Endodermal cell (in vitro differentiated cells): ENCODE measurements at regions not wholly inside any gene's neighbourhood (a gene's known extent, or its start where the extent isn't known, plus 50 kb on each side); places are given as distances from the start of the nearest gene placed in this dataset.
"Not testable (repeated sequence)": the region's sequence is repeated elsewhere in the genome, so short reads cannot be mapped to it uniquely, and the experiment has no call there.

Experiments used
- DNase-seq: peaks from one replicate; pipeline ENCODE4 v3.0.0-alpha.2; 2017
- H3K27ac ChIP-seq: 2 replicates; pipeline ENCODE4 v1.5.1; 2013; ENCODE audit warnings: mild to moderate bottlenecking, low read depth, low read length, moderate library complexity
- H3K27me3 ChIP-seq: 2 replicates; pipeline ENCODE4 v1.6.1; 2013; ENCODE audit warnings: mild to moderate bottlenecking, low read length, moderate library complexity; ENCODE audit not compliant: insufficient read depth, control insufficient read depth, poor library complexity, severe bottlenecking
- H3K36me3 ChIP-seq: 2 replicates; pipeline ENCODE4 v1.7.0; 2013; ENCODE audit warnings: mild to moderate bottlenecking, low read length, moderate library complexity; ENCODE audit not compliant: control insufficient read depth, insufficient read depth
- H3K4me1 ChIP-seq: one replicate; pipeline ENCODE4 v1.7.0; 2013; ENCODE audit warnings: low read length; ENCODE audit not compliant: control insufficient read depth, insufficient read depth
- H3K4me3 ChIP-seq: 2 replicates; pipeline ENCODE4 v1.5.1; 2013; ENCODE audit warnings: mild to moderate bottlenecking, low read length, moderate library complexity
- H3K9ac ChIP-seq: 2 replicates; pipeline ENCODE4 v1.6.1; 2013; ENCODE audit warnings: mild to moderate bottlenecking, low read length, moderate library complexity; ENCODE audit not compliant: poor library complexity, severe bottlenecking; ENCODE audit errors: extremely low read depth
- H3K9me3 ChIP-seq: 2 replicates; pipeline ENCODE4 v1.6.1; 2013; ENCODE audit warnings: mild to moderate bottlenecking, low read length, moderate library complexity; ENCODE audit not compliant: control insufficient read depth
- H3K27ac Mint-ChIP-seq: 2 replicates; pipeline ENCODE4 v1.8.0; 2020; ENCODE audit warnings: mixed read lengths
- H3K27me3 Mint-ChIP-seq: 2 replicates; pipeline ENCODE4 v1.8.0; 2021; ENCODE audit warnings: mild to moderate bottlenecking, mixed read lengths; ENCODE audit not compliant: insufficient read depth
- H3K36me3 Mint-ChIP-seq: 2 replicates; pipeline ENCODE4 v1.8.0; 2020; ENCODE audit warnings: low read depth, mixed read lengths
- H3K4me1 Mint-ChIP-seq: 2 replicates; pipeline ENCODE4 v1.8.0; 2020; ENCODE audit warnings: mixed read lengths
- H3K4me3 Mint-ChIP-seq: 2 replicates; pipeline ENCODE4 v1.8.0; 2020; ENCODE audit warnings: mild to moderate bottlenecking, moderate library complexity, mixed read lengths
- H3K9me3 Mint-ChIP-seq: 2 replicates; pipeline ENCODE4 v1.8.0; 2020; ENCODE audit warnings: mild to moderate bottlenecking, mixed read lengths
- WGBS, 2 experiments: methylation state at CpG; one replicate each; pipeline versions ENCODE4 v1.1.5 to v1.1.7; 2013; ENCODE audit warnings: missing lambda C conversion rate in 2 of 2, mixed read lengths in 1 of 2; ENCODE audit not compliant: insufficient coverage in 1 of 2, insufficient read length in 1 of 2; 5-methylcytosine and 5-hydroxymethylcytosine counted together
- TF ChIP-seq, protein P1 (sequence below): fragments of 200-600 bp; sonication (generic); conservative IDR thresholded peaks from 2 replicates; pipeline ENCODE4 v1.5.0; 2021; ENCODE audit warnings: antibody characterized with exemption, mild to moderate bottlenecking

DNA sequence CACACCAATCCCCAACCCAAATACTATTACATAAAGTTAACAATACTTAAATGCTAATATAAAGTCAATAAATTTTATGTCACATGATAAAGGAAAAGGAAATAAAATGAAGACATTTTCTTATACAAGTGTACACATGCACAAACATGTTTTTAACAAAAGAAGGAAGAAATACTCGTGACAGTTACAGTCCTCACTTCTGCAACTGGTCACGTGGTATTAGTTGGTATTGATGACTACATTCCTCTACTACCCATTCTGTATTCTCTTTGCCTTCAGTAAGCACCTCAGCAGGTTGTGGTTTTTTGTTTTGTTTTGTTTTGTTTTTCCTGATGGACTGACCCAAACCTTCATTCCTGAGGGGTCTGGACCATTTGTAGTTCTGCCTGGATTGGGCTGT lies 176.9 kb upstream of the CCNH start:
- DNase-seq: no peak
- no peak overlapping the region for H3K27ac Mint-ChIP-seq
- H3K4me1 Mint-ChIP-seq: no peaks in the 10 kb centered on the region
- H3K9me3 Mint-ChIP-seq: no peaks in the 10 kb centered on the region
- Histone ChIP-seq H3K4me3 (no peak overlapping the region), H3K4me1 (no peaks in the 10 kb centered on the region), H3K36me3 (no peaks in the 10 kb centered on the region), H3K27ac (no peak overlapping the region), H3K27me3 (no peaks in the 10 kb centered on the region), H3K9ac (no peak overlapping the region), H3K9me3 (no peaks in the 10 kb centered on the region)
- TF ChIP-seq, protein P1, sequence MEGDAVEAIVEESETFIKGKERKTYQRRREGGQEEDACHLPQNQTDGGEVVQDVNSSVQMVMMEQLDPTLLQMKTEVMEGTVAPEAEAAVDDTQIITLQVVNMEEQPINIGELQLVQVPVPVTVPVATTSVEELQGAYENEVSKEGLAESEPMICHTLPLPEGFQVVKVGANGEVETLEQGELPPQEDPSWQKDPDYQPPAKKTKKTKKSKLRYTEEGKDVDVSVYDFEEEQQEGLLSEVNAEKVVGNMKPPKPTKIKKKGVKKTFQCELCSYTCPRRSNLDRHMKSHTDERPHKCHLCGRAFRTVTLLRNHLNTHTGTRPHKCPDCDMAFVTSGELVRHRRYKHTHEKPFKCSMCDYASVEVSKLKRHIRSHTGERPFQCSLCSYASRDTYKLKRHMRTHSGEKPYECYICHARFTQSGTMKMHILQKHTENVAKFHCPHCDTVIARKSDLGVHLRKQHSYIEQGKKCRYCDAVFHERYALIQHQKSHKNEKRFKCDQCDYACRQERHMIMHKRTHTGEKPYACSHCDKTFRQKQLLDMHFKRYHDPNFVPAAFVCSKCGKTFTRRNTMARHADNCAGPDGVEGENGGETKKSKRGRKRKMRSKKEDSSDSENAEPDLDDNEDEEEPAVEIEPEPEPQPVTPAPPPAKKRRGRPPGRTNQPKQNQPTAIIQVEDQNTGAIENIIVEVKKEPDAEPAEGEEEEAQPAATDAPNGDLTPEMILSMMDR: no peak
- H3K4me3 Mint-ChIP-seq: no peak overlapping the region
- H3K36me3 Mint-ChIP-seq: no peaks in the 10 kb centered on the region
- H3K27me3 Mint-ChIP-seq: no peaks in the 10 kb centered on the region
- no CpG with 5 or more reads among the region's 2 CpGs for WGBS, 2 experiments

DNA sequence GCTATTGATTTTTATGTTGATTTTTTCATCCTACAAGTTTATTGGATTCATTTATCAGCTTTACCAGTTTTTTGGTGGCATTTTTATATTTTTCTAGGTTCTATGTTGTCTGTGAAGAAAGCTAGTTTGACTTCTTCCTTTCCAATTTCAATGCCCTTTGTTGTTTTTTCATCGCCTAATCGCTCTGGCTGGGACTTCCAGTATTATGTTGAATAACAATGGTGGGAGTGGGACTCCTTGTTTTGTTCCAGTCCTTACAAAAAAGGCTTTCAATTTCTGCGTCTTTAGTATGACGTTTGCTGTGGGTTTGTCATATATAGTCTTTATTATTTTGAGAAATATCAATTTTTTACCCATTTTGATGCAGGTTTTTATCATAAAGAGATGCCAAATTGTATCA lies 175.6 kb upstream of the CCNH start:
- H3K9me3 ChIP-seq: no peaks in the 10 kb centered on the region
- Mint-ChIP-seq H3K4me3 (no peak overlapping the region), H3K27ac (no peak overlapping the region), H3K9me3 (no peaks in the 10 kb centered on the region), H3K36me3 (no peaks in the 10 kb centered on the region), H3K4me1 (no peaks in the 10 kb centered on the region), H3K27me3 (no peaks in the 10 kb centered on the region)
- TF ChIP-seq, protein P1: no peak
- WGBS, 2 experiments: 70 to 100% methylated on average over 1 to 4 of the region's 4 CpGs
- no peak overlapping the region for H3K27ac ChIP-seq
- H3K4me3 ChIP-seq: no peak overlapping the region
- H3K27me3 ChIP-seq: no peaks in the 10 kb centered on the region
- no peaks in the 10 kb centered on the region for H3K4me1 ChIP-seq
- H3K36me3 ChIP-seq: no peaks in the 10 kb centered on the region
- no peak overlapping the region for H3K9ac ChIP-seq
- DNase-seq: no peak

DNA sequence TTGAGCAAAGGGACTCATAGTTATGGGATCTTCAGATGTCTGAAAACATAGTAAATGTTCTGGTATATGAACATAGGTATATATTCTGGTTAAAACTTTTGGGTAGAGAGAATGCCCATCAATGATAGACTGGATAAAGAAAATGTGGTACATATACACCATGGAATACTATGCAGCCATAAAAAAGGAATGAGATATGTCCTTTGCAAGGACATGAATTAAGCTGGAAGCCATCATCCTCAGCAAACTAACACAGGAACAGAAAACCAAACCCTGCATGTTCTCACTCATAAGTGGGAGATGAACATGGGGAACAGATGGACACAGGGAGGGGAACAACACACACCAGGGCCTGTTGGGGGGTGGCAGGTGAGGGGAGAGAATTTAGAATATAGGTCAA lies 171.0 kb upstream of the CCNH start:
- not testable (repeated sequence) for H3K4me1 Mint-ChIP-seq, H3K27ac Mint-ChIP-seq, H3K27me3 Mint-ChIP-seq, H3K9me3 ChIP-seq, H3K4me3 Mint-ChIP-seq, H3K36me3 ChIP-seq, DNase-seq, H3K27ac ChIP-seq, H3K36me3 Mint-ChIP-seq, H3K4me3 ChIP-seq, H3K27me3 ChIP-seq, H3K9ac ChIP-seq, H3K4me1 ChIP-seq, H3K9me3 Mint-ChIP-seq

DNA sequence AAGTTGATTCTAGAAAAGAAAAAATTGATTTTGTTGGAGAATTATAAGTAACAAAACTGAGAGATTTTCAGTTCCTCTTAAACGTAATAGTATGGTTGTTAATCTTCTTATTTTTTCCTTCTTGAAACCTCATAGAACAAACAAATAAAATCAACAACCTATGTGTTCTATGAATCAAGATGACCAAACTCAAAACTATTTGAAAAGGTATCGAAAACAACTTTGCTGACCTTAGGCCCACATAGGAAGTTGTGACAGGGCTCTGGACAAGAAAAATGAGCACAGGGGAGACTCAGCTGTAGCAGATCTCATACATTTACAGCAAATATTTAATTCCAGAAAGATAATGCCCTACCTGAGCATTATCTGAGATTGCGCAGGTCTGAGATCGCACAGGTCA lies 169.4 kb upstream of the CCNH start:
- Histone ChIP-seq H3K27me3 (no peaks in the 10 kb centered on the region), H3K4me3 (no peak overlapping the region), H3K9ac (no peak overlapping the region), H3K27ac (no peak overlapping the region), H3K36me3 (no peaks in the 10 kb centered on the region), H3K4me1 (no peaks in the 10 kb centered on the region), H3K9me3 (no peaks in the 10 kb centered on the region)
- H3K27me3 Mint-ChIP-seq: no peaks in the 10 kb centered on the region
- DNase-seq: no peak
- no peak overlapping the region for H3K4me3 Mint-ChIP-seq
- H3K4me1 Mint-ChIP-seq: no peaks in the 10 kb centered on the region
- WGBS, 2 experiments: 96 to 100% methylated on average over 1 to 3 of the region's 4 CpGs
- no peaks in the 10 kb centered on the region for H3K36me3 Mint-ChIP-seq
- no peaks in the 10 kb centered on the region for H3K9me3 Mint-ChIP-seq
- TF ChIP-seq, protein P1: no peak
- H3K27ac Mint-ChIP-seq: no peak overlapping the region
